ENCODE measurements at regions not wholly inside any gene's neighbourhood (a gene's known extent, or its start where the extent isn't known, plus 50 kb on each side); places are given as distances from the start of the nearest gene placed in this dataset.

GRCh38 chr5:85647349-85648127, 970.2 kb upstream of the COX7C start:
- CTCF ChIA-PET (ENCODE audit: low intra/inter-chr PET ratio): no interaction called here
- TF ChIP-seq SMARCE1 (IDR thresholded peaks at IDR 0.05) (no peak), NEUROD1 (IDR thresholded peaks at IDR 0.05; ENCODE audit: borderline replicate concordance, low read depth, low read length, partially characterized antibody) (no peak), GTF2F1 (IDR thresholded peaks at IDR 0.05; ENCODE audit: low read depth, low read length) (no peak), SMARCA4 (IDR thresholded peaks at IDR 0.05) (peak; percentile 2; the same call in 1 of the 2 replicates), SRSF3 (IDR thresholded peaks at IDR 0.05; ENCODE audit: insufficient read depth, low read length) (no peak), DIDO1 (tag; IDR thresholded peaks at IDR 0.05; ENCODE audit: low read depth) (no peak), MYBL2 (IDR thresholded peaks at IDR 0.05; ENCODE audit: low read depth) (no peak), MYBL2 (CRISPR knock-in tag; IDR thresholded peaks at IDR 0.05; ENCODE audit: borderline replicate concordance) (no peak), ETV5 (CRISPR knock-in tag; IDR thresholded peaks at IDR 0.05; ENCODE audit: low read depth) (no peak), ZNF644 (tag; IDR thresholded peaks at IDR 0.05; ENCODE audit: low read depth) (no peak), IRF1 (CRISPR knock-in tag; IDR thresholded peaks at IDR 0.05; ENCODE audit: borderline replicate concordance) (no peak), E2F1 (CRISPR knock-in tag; IDR thresholded peaks at IDR 0.05) (no peak), CEBPB (tag; IDR thresholded peaks at IDR 0.05) (peak; percentile 76), PML (IDR thresholded peaks at IDR 0.05; ENCODE audit: low read length) (no peak; the same call in 1 of the 2 replicates), WHSC1 (IDR thresholded peaks at IDR 0.05; ENCODE audit: low read length) (no peak), ZZZ3 (IDR thresholded peaks at IDR 0.05) (no peak)
- TF ChIP-seq, protein P1, sequence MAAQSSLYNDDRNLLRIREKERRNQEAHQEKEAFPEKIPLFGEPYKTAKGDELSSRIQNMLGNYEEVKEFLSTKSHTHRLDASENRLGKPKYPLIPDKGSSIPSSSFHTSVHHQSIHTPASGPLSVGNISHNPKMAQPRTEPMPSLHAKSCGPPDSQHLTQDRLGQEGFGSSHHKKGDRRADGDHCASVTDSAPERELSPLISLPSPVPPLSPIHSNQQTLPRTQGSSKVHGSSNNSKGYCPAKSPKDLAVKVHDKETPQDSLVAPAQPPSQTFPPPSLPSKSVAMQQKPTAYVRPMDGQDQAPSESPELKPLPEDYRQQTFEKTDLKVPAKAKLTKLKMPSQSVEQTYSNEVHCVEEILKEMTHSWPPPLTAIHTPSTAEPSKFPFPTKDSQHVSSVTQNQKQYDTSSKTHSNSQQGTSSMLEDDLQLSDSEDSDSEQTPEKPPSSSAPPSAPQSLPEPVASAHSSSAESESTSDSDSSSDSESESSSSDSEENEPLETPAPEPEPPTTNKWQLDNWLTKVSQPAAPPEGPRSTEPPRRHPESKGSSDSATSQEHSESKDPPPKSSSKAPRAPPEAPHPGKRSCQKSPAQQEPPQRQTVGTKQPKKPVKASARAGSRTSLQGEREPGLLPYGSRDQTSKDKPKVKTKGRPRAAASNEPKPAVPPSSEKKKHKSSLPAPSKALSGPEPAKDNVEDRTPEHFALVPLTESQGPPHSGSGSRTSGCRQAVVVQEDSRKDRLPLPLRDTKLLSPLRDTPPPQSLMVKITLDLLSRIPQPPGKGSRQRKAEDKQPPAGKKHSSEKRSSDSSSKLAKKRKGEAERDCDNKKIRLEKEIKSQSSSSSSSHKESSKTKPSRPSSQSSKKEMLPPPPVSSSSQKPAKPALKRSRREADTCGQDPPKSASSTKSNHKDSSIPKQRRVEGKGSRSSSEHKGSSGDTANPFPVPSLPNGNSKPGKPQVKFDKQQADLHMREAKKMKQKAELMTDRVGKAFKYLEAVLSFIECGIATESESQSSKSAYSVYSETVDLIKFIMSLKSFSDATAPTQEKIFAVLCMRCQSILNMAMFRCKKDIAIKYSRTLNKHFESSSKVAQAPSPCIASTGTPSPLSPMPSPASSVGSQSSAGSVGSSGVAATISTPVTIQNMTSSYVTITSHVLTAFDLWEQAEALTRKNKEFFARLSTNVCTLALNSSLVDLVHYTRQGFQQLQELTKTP (IDR thresholded peaks at IDR 0.05; ENCODE audit: low read depth in 1 of 2, partially characterized antibody in 2 of 2): no peak

More at GRCh38 chr5:85647349-85648127, 970.2 kb upstream of the COX7C start:
- DNase-seq (ENCODE audit: extremely low read depth in 1 of 4, low spot score in 3 of 4): peak; percentile 11 to 84 (median 37)
- in situ Hi-C loops (cut with MboI) (no loop called here), intact Hi-C loops (cut with micrococcal nuclease) (no loop called here)
- H3K27me3 ChIP-seq (ENCODE audit: control insufficient read depth in 2 of 2, insufficient read depth in 2 of 2, low read length in 2 of 2): no peaks in the 10 kb centered on the region
- peak overlapping the region; percentile 89 for H3K27ac ChIP-seq (ENCODE audit: extremely low read depth, low read depth, low read length)
- H3K9me1 ChIP-seq (ENCODE audit: control insufficient read depth, insufficient read depth, low read length): no peaks in the 10 kb centered on the region
- no peaks in the 10 kb centered on the region for H4K20me1 ChIP-seq (replicated peaks; ENCODE audit: control insufficient read depth, insufficient read depth, low read length)
- H3K79me2 ChIP-seq (ENCODE audit: control insufficient read depth, insufficient read depth, low read length): peaks cover 33% of the 10 kb centered on the region
- BruUV-seq (replicated peaks): TSS peak; percentile 85
- POLR2A ChIA-PET: no interaction called here
- peak overlapping the region; percentile 95 for H2AFZ ChIP-seq (ENCODE audit: low read depth, low read length)
- peak; percentile 89 for FAIRE-seq
- no peaks in the 10 kb centered on the region for H3K36me3 ChIP-seq (ENCODE audit: control insufficient read depth, insufficient read depth, low read length)
- peak overlapping the region; percentile 97 for H3K4me2 ChIP-seq (ENCODE audit: insufficient read depth, low read length)
- H3K9ac ChIP-seq (ENCODE audit: insufficient read depth in 1 of 2, low read depth in 2 of 2, low read length in 2 of 2): peak overlapping the region; percentile 87 to 93; a peak in 3 of 4 replicates
- ATAC-seq: peak; percentile 88
- 0% methylated on average over 23 of the region's 25 CpGs for WGBS (ENCODE audit: insufficient coverage, low coverage, missing lambda C conversion rate)
- peaks cover 3 to 5% of the 10 kb centered on the region in 2 experiments; a peak in 2 of 5 replicates for H3K4me1 ChIP-seq (replicated peaks in 1 of 2; ENCODE audit: control insufficient read depth in 2 of 2, insufficient read depth in 2 of 2, low read length in 2 of 2)
- H3K9me3 ChIP-seq (replicated peaks; ENCODE audit: control insufficient read depth, insufficient read depth, low read depth, low read length): no peaks in the 10 kb centered on the region
- H3K4me3 ChIP-seq: peak overlapping the region; percentile 61
